Astrocyte (in vitro differentiated cells and primary cell): ENCODE measurements at regions not wholly inside any gene's neighbourhood (a gene's known extent, or its start where the extent isn't known, plus 50 kb on each side); places are given as distances from the start of the nearest gene placed in this dataset.

ENCODE experiments used
- DNase-seq: peaks from one replicate; pipeline ENCODE4 v3.0.0-alpha.2; 2010; ENCODE audit warnings: low read depth
- FAIRE-seq: peaks from 2 replicates; lab custom pipeline; 2011; peaks lifted over from hg19 to GRCh38; lab: Jason Lieb, UNC
- H2AFZ ChIP-seq: 2 replicates; pipeline ENCODE4 v1.6.0; 2012; ENCODE audit warnings: low read depth, low read length, inconsistent platforms
- H3K27ac ChIP-seq: 2 replicates; pipeline ENCODE4 v1.5.1; 2011; ENCODE audit warnings: low read depth, low read length, inconsistent platforms
- H3K27me3 ChIP-seq: 2 replicates; pipeline ENCODE4 v1.6.0; 2011; ENCODE audit warnings: low read length, inconsistent platforms; ENCODE audit not compliant: insufficient read depth
- H3K36me3 ChIP-seq: 2 replicates; pipeline ENCODE4 v1.5.1; 2011; ENCODE audit warnings: low read length, inconsistent platforms; ENCODE audit not compliant: insufficient read depth
- H3K4me1 ChIP-seq: 2 replicates; pipeline ENCODE4 v1.5.1; 2011; ENCODE audit warnings: low read length, inconsistent platforms; ENCODE audit not compliant: insufficient read depth
- H3K4me2 ChIP-seq: 2 replicates; pipeline ENCODE4 v1.6.0; 2012; ENCODE audit warnings: low read length, inconsistent platforms
- H3K4me3 ChIP-seq: 2 replicates; pipeline ENCODE4 v1.5.1; 2011; ENCODE audit warnings: low read depth, mild to moderate bottlenecking, low read length, inconsistent platforms; ENCODE audit not compliant: insufficient read depth
- H3K79me2 ChIP-seq: 2 replicates; pipeline ENCODE4 v1.6.0; 2012; ENCODE audit warnings: mild to moderate bottlenecking, low read length, inconsistent platforms; ENCODE audit not compliant: insufficient read depth
- H3K9ac ChIP-seq: 2 replicates; pipeline ENCODE4 v1.6.0; 2012; ENCODE audit warnings: mild to moderate bottlenecking, low read length, inconsistent platforms
- H3K9me3 ChIP-seq: 2 replicates; pipeline ENCODE4 v1.5.1; 2012; ENCODE audit warnings: low read depth, mild to moderate bottlenecking, low read length, inconsistent platforms; ENCODE audit not compliant: insufficient read depth
- H4K20me1 ChIP-seq: 2 replicates; pipeline ENCODE4 v1.6.0; 2012; ENCODE audit warnings: low read length, inconsistent platforms; ENCODE audit not compliant: insufficient read depth
- H3K27ac Mint-ChIP-seq: one replicate; pipeline ENCODE4 v1.8.0; 2021; ENCODE audit warnings: mild to moderate bottlenecking, mixed read lengths; ENCODE audit not compliant: unreplicated experiment
- H3K27me3 Mint-ChIP-seq: one replicate; pipeline ENCODE4 v1.8.0; 2021; ENCODE audit warnings: low read depth, mixed read lengths; ENCODE audit not compliant: unreplicated experiment
- H3K36me3 Mint-ChIP-seq: one replicate; pipeline ENCODE4 v1.8.0; 2021; ENCODE audit warnings: low read depth, mixed read lengths; ENCODE audit not compliant: unreplicated experiment
- H3K4me1 Mint-ChIP-seq: one replicate; pipeline ENCODE4 v1.8.0; 2021; ENCODE audit warnings: low read depth, mixed read lengths; ENCODE audit not compliant: unreplicated experiment
- H3K4me3 Mint-ChIP-seq: one replicate; pipeline ENCODE4 v1.8.0; 2021; ENCODE audit warnings: mild to moderate bottlenecking, moderate library complexity, mixed read lengths; ENCODE audit not compliant: unreplicated experiment
- H3K9me3 Mint-ChIP-seq: one replicate; pipeline ENCODE4 v1.8.0; 2021; ENCODE audit warnings: mild to moderate bottlenecking, mixed read lengths; ENCODE audit not compliant: unreplicated experiment
- EZH2 ChIP-seq: IDR thresholded peaks from 2 replicates; pipeline ENCODE4 v1.6.1; 2012; ENCODE audit warnings: mild to moderate bottlenecking, low read length, inconsistent platforms; ENCODE audit not compliant: insufficient read depth
- TF ChIP-seq, protein P1 (sequence below): IDR thresholded peaks from 2 replicates; pipeline ENCODE4 v1.5.1; 2011; ENCODE audit warnings: low read depth, mild to moderate bottlenecking, inconsistent platforms, low read length, moderate library complexity; ENCODE audit not compliant: insufficient read depth

- Mint-ChIP-seq H3K4me1 (peaks cover 23% of the 10 kb centered on the region), H3K9me3 (peaks cover 8% of the 10 kb centered on the region), H3K27ac (no peak overlapping the region), H3K4me3 (no peak overlapping the region), H3K36me3 (no peaks in the 10 kb centered on the region), H3K27me3 (peaks cover 11% of the 10 kb centered on the region)
- H3K27ac ChIP-seq, result no peak overlapping the region
- no peaks in the 10 kb centered on the region for H3K79me2 ChIP-seq
- no peak overlapping the region for H3K4me3 ChIP-seq
- no peaks in the 10 kb centered on the region for H3K27me3 ChIP-seq
- H3K9ac ChIP-seq, result no peak overlapping the region
- H3K4me2 ChIP-seq, result no peak overlapping the region
- H3K36me3 ChIP-seq, result no peaks in the 10 kb centered on the region
- no peaks in the 10 kb centered on the region for H4K20me1 ChIP-seq
- H3K9me3 ChIP-seq, result no peaks in the 10 kb centered on the region
- H3K4me1 ChIP-seq, result no peaks in the 10 kb centered on the region
- no peak overlapping the region for H2AFZ ChIP-seq
- FAIRE-seq (no peak), DNase-seq (no peak)
- no peak for TF ChIP-seq EZH2
- TF ChIP-seq, protein P1, sequence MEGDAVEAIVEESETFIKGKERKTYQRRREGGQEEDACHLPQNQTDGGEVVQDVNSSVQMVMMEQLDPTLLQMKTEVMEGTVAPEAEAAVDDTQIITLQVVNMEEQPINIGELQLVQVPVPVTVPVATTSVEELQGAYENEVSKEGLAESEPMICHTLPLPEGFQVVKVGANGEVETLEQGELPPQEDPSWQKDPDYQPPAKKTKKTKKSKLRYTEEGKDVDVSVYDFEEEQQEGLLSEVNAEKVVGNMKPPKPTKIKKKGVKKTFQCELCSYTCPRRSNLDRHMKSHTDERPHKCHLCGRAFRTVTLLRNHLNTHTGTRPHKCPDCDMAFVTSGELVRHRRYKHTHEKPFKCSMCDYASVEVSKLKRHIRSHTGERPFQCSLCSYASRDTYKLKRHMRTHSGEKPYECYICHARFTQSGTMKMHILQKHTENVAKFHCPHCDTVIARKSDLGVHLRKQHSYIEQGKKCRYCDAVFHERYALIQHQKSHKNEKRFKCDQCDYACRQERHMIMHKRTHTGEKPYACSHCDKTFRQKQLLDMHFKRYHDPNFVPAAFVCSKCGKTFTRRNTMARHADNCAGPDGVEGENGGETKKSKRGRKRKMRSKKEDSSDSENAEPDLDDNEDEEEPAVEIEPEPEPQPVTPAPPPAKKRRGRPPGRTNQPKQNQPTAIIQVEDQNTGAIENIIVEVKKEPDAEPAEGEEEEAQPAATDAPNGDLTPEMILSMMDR, result no peak
Observed at GRCh38 chr3:187833375-187833774, 88.1 kb upstream of the BCL6 start.

DNA sequence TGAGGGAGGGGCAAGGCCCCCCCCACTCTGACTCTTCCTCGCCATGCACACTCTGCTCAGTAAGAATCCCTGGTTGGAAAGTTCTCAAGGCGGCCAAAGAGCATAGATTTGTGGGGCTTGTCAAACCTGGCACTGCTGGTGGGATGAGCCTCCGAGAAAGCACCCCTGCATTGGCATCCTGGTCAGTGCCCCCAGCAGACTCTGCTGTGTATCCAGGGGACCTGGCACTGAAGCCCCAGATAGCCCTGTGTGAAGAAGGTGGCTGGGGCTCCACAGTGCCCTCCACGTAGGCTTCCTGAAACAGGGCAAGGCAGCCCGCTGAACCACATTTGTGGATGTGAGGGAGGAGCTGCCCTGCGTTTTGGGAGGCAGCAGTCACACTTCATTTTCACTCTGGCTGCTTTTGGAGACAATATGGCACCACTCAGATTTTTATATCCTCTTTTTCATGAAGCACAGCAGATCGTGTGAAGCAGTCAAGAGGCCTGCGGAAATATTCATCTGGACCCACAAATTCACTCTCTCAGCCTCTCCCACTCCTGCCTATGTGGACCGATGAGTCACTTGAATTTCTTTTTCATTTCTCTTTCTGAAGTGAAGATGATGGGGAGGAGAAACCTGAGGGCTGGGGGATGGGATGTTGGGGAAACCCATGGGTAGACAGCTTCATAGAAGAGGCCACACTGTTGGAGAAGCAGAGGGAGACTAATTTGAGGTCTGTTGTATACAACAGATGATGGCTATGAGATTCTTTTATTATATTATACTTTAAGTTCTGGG, 88.7 kb upstream of the BCL6 start:
- Histone ChIP-seq H4K20me1 (no peaks in the 10 kb centered on the region), H3K4me1 (no peaks in the 10 kb centered on the region), H3K9me3 (no peaks in the 10 kb centered on the region), H3K36me3 (no peaks in the 10 kb centered on the region), H3K4me3 (no peak overlapping the region), H3K4me2 (no peak overlapping the region), H2AFZ (no peak overlapping the region), H3K27ac (no peak overlapping the region), H3K9ac (no peak overlapping the region), H3K27me3 (no peaks in the 10 kb centered on the region), H3K79me2 (no peaks in the 10 kb centered on the region)
- Mint-ChIP-seq H3K27ac (no peak overlapping the region), H3K27me3 (peaks cover 6% of the 10 kb centered on the region), H3K4me1 (peaks cover 25% of the 10 kb centered on the region), H3K9me3 (peaks cover 8% of the 10 kb centered on the region), H3K36me3 (no peaks in the 10 kb centered on the region), H3K4me3 (no peak overlapping the region)
- DNase-seq, result no peak
- TF ChIP-seq, protein P1, result no peak
- TF ChIP-seq EZH2, result no peak
- FAIRE-seq, result no peak
